ENCODE measurements at regions not wholly inside any gene's neighbourhood (a gene's known extent, or its start where the extent isn't known, plus 50 kb on each side); places are given as distances from the start of the nearest gene placed in this dataset.

- Mint-ChIP-seq H3K4me3 (no peak overlapping the region), H3K4me1 (no peaks in the 10 kb centered on the region), H3K27me3 (ENCODE audit: insufficient read depth, low read depth) (no peaks in the 10 kb centered on the region), H3K36me3 (peaks cover 21% of the 10 kb centered on the region), H3K27ac (no peak overlapping the region), H3K9me3 (peaks cover 18% of the 10 kb centered on the region)
- no peak overlapping the region for H2AFZ ChIP-seq (replicated peaks)
- no peaks in the 10 kb centered on the region for H3K4me1 ChIP-seq
- H3K36me3 ChIP-seq: no peaks in the 10 kb centered on the region
- DNase-seq (ENCODE audit: low spot score): no peak
- no peak overlapping the region for H3K9ac ChIP-seq
- TF ChIP-seq EZH2phosphoT487 (IDR thresholded peaks at IDR 0.05) (no peak), EZH2 (IDR thresholded peaks at IDR 0.05) (no peak)
- TF ChIP-seq, protein P1, sequence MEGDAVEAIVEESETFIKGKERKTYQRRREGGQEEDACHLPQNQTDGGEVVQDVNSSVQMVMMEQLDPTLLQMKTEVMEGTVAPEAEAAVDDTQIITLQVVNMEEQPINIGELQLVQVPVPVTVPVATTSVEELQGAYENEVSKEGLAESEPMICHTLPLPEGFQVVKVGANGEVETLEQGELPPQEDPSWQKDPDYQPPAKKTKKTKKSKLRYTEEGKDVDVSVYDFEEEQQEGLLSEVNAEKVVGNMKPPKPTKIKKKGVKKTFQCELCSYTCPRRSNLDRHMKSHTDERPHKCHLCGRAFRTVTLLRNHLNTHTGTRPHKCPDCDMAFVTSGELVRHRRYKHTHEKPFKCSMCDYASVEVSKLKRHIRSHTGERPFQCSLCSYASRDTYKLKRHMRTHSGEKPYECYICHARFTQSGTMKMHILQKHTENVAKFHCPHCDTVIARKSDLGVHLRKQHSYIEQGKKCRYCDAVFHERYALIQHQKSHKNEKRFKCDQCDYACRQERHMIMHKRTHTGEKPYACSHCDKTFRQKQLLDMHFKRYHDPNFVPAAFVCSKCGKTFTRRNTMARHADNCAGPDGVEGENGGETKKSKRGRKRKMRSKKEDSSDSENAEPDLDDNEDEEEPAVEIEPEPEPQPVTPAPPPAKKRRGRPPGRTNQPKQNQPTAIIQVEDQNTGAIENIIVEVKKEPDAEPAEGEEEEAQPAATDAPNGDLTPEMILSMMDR (IDR thresholded peaks at IDR 0.05): no peak
- no peaks in the 10 kb centered on the region for H4K20me1 ChIP-seq (ENCODE audit: low read depth)
- H3F3A ChIP-seq (ENCODE audit: low read depth): no peaks in the 10 kb centered on the region
- no peak overlapping the region for H3K27ac ChIP-seq
- H3K4me3 ChIP-seq: no peak overlapping the region
- peaks cover 3% of the 10 kb centered on the region for H3K27me3 ChIP-seq
- no peaks in the 10 kb centered on the region for H3K79me2 ChIP-seq (ENCODE audit: low read depth)
- no peaks in the 10 kb centered on the region for H3K9me3 ChIP-seq (ENCODE audit: low read depth)
- H3K4me2 ChIP-seq: no peak overlapping the region
Measured at GRCh38 chr1:90807329-90807728, 90.2 kb upstream of the BARHL2 start.

DNA sequence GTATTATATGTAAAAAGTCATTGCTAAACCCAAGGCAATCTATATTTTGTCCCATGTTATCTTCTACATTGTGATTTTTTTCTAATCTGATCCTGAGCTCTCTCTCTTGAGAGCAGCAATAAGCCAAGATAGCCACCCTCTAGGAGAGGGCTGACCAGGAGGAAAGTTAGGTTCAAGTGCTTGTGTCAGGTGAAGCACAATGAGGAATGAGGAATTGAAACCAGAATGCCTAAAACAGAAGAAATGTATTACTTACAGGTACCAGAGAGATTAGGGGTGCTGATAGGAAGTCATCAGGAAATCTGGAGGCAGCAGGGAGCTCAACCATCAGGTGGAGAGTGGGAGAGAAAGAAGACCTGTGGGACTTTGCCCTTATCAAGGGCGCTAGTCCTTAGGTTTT, 85.5 kb upstream of the BARHL2 start:
- H3K4me3 ChIP-seq: no peak overlapping the region
- TF ChIP-seq EZH2phosphoT487 (IDR thresholded peaks at IDR 0.05) (no peak), EZH2 (IDR thresholded peaks at IDR 0.05) (no peak)
- TF ChIP-seq, protein P1 (IDR thresholded peaks at IDR 0.05): no peak
- no peaks in the 10 kb centered on the region for H4K20me1 ChIP-seq (ENCODE audit: low read depth)
- no peaks in the 10 kb centered on the region for H3K9me3 ChIP-seq (ENCODE audit: low read depth)
- no peak for DNase-seq (ENCODE audit: low spot score)
- no peak overlapping the region for H3K9ac ChIP-seq
- H3K4me2 ChIP-seq: no peak overlapping the region
- peaks cover 14% of the 10 kb centered on the region for H3K4me1 Mint-ChIP-seq
- no peaks in the 10 kb centered on the region for H3K27me3 Mint-ChIP-seq (ENCODE audit: insufficient read depth, low read depth)
- H3F3A ChIP-seq (ENCODE audit: low read depth): no peaks in the 10 kb centered on the region
- H3K4me3 Mint-ChIP-seq: no peak overlapping the region
- H3K4me1 ChIP-seq: peaks cover 7% of the 10 kb centered on the region
- H3K36me3 Mint-ChIP-seq: peaks cover 9% of the 10 kb centered on the region
- H3K27me3 ChIP-seq: peaks cover 3% of the 10 kb centered on the region
- no peaks in the 10 kb centered on the region for H3K79me2 ChIP-seq (ENCODE audit: low read depth)
- H3K27ac Mint-ChIP-seq: no peak overlapping the region
- peaks cover 15% of the 10 kb centered on the region for H3K9me3 Mint-ChIP-seq
- no peaks in the 10 kb centered on the region for H3K36me3 ChIP-seq
- no peak overlapping the region for H3K27ac ChIP-seq
- no peak overlapping the region for H2AFZ ChIP-seq (replicated peaks)

DNA sequence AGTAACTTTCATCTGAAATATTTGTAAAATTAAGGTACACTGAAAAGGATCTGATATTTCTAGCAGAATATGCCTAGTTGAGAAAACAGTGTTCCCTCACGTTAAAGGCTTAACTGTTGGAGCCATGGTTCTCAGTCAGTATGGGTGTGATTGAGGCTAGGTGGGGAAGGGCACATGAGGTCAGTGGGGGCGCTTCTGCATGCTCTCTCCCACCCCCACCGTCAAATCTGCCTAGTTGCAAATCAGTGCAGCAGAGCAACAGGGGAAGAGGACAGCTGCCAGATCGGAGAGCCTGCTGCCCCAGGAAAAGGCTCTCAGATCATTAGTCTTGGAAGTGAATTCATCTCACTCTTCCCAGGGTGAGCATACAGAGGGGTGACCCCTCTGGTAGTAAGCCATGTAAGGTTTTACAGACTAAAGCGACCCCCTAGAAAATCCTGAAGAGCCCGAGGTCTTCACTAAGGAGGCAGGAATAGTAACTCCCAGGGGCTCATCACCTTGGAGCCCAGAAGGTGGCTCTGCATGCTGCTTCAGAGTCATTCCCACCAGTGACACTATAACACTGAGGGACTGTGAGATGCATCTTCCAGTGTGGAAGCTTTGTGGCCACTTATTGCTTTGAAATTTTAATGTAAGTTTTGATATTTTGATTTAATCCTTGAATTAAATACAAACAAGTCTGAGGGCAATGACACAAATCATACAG, 83.1 kb upstream of the BARHL2 start:
- Histone ChIP-seq H3F3A (ENCODE audit: low read depth) (peaks cover 4% of the 10 kb centered on the region), H3K27me3 (no peaks in the 10 kb centered on the region), H3K79me2 (ENCODE audit: low read depth) (no peaks in the 10 kb centered on the region), H3K9ac (no peak overlapping the region), H3K4me2 (no peak overlapping the region), H3K4me1 (peaks cover 16% of the 10 kb centered on the region), H3K4me3 (no peak overlapping the region), H2AFZ (replicated peaks) (no peak overlapping the region), H3K9me3 (ENCODE audit: low read depth) (no peaks in the 10 kb centered on the region), H4K20me1 (ENCODE audit: low read depth) (no peaks in the 10 kb centered on the region), H3K27ac (no peak overlapping the region), H3K36me3 (no peaks in the 10 kb centered on the region)
- Mint-ChIP-seq H3K27ac (peak overlapping the region; percentile 84), H3K4me3 (no peak overlapping the region), H3K9me3 (peaks cover 9% of the 10 kb centered on the region), H3K36me3 (peaks cover 3% of the 10 kb centered on the region), H3K4me1 (peaks cover 33% of the 10 kb centered on the region), H3K27me3 (ENCODE audit: insufficient read depth, low read depth) (no peaks in the 10 kb centered on the region)
- no peak for TF ChIP-seq EZH2 (IDR thresholded peaks at IDR 0.05)
- no peak for TF ChIP-seq EZH2phosphoT487 (IDR thresholded peaks at IDR 0.05)
- TF ChIP-seq, protein P1 (IDR thresholded peaks at IDR 0.05): no peak
- DNase-seq (ENCODE audit: low spot score): no peak
